Activated CD4-positive, alpha-beta T cell treated with anti-CD3 and anti-CD28 coated beads, Interleukin-2, amount 10 ng/mL, durations not matched to agents 7 days and 5 days (primary cell): ENCODE measurements at regions not wholly inside any gene's neighbourhood (a gene's known extent, or its start where the extent isn't known, plus 50 kb on each side); places are given as distances from the start of the nearest gene placed in this dataset.

Source experiments
- CTCF ChIA-PET: fragments of 350-600 bp; sonication (Branson Sonifier 250); formaldehyde crosslinking; loops from one replicate; lab custom pipeline; 2021; ENCODE audit warnings: antibody characterized with exemption; lab: Charles Lee
- POLR2A ChIA-PET: fragments of 350-600 bp; sonication (Branson Sonifier 250); formaldehyde crosslinking; loops from one replicate; lab custom pipeline; 2021; ENCODE audit warnings: antibody characterized with exemption; lab: Charles Lee
- DNase-seq: peaks from one replicate; pipeline ENCODE4 v3.0.0-alpha.2; 2020
- H3K27ac Mint-ChIP-seq: one replicate; pipeline ENCODE4 v1.8.0; 2021; ENCODE audit warnings: mild to moderate bottlenecking, moderate library complexity, mixed read lengths
- H3K27me3 Mint-ChIP-seq: one replicate; pipeline ENCODE4 v1.8.0; 2021; ENCODE audit warnings: mixed read lengths
- H3K36me3 Mint-ChIP-seq: one replicate; pipeline ENCODE4 v1.8.0; 2021; ENCODE audit warnings: low read depth, mixed read lengths
- H3K4me1 Mint-ChIP-seq: one replicate; pipeline ENCODE4 v1.8.0; 2021; ENCODE audit warnings: mixed read lengths
- H3K4me3 Mint-ChIP-seq: one replicate; pipeline ENCODE4 v1.8.0; 2021; ENCODE audit warnings: mild to moderate bottlenecking, moderate library complexity, mixed read lengths
- H3K9me3 Mint-ChIP-seq: one replicate; pipeline ENCODE4 v1.8.0; 2021; ENCODE audit warnings: mixed read lengths

- ChIA-PET POLR2A (no interaction called here), CTCF (no interaction called here)
- Mint-ChIP-seq H3K27ac (no peak overlapping the region), H3K27me3 (peaks cover 4% of the 10 kb centered on the region), H3K36me3 (no peaks in the 10 kb centered on the region), H3K4me1 (peaks cover 4% of the 10 kb centered on the region), H3K9me3 (peaks cover 8% of the 10 kb centered on the region), H3K4me3 (no peak overlapping the region)
- DNase-seq, result no peak
Observed at GRCh38 chr10:129157185-129157584, 309.9 kb upstream of the MGMT start.

GRCh38 chr10:129161150-129161549 is 305.9 kb upstream of the MGMT start:
- Mint-ChIP-seq H3K27me3 (peaks cover 6% of the 10 kb centered on the region), H3K4me1 (peaks cover 4% of the 10 kb centered on the region), H3K9me3 (no peaks in the 10 kb centered on the region), H3K4me3 (no peak overlapping the region), H3K36me3 (no peaks in the 10 kb centered on the region), H3K27ac (no peak overlapping the region)
- POLR2A ChIA-PET, result no interaction called here
- CTCF ChIA-PET, result no interaction called here
- no peak for DNase-seq

- Mint-ChIP-seq H3K4me3 (no peak overlapping the region), H3K4me1 (peaks cover 4% of the 10 kb centered on the region), H3K27me3 (peaks cover 4% of the 10 kb centered on the region), H3K27ac (no peak overlapping the region), H3K9me3 (no peaks in the 10 kb centered on the region), H3K36me3 (no peaks in the 10 kb centered on the region)
- ChIA-PET CTCF (no interaction called here), POLR2A (no interaction called here)
- no peak for DNase-seq
Observed at GRCh38 chr10:129163531-129163930, 303.5 kb upstream of the MGMT start.

- Mint-ChIP-seq H3K27me3 (peaks cover 2% of the 10 kb centered on the region), H3K4me1 (peaks cover 4% of the 10 kb centered on the region), H3K36me3 (no peaks in the 10 kb centered on the region), H3K27ac (no peak overlapping the region), H3K9me3 (no peaks in the 10 kb centered on the region), H3K4me3 (no peak overlapping the region)
- CTCF ChIA-PET, result no interaction called here
- POLR2A ChIA-PET, result no interaction called here
- DNase-seq, result no peak
Observed at GRCh38 chr10:129165076-129165720, 301.8 kb upstream of the MGMT start.

GRCh38 chr10:129165770-129166169 is 301.3 kb upstream of the MGMT start:
- Mint-ChIP-seq H3K36me3 (no peaks in the 10 kb centered on the region), H3K9me3 (no peaks in the 10 kb centered on the region), H3K27ac (no peak overlapping the region), H3K4me1 (peaks cover 4% of the 10 kb centered on the region), H3K27me3 (peaks cover 2% of the 10 kb centered on the region), H3K4me3 (no peak overlapping the region)
- no peak for DNase-seq
- ChIA-PET POLR2A (no interaction called here), CTCF (no interaction called here)

- H3K4me1 Mint-ChIP-seq, result no peaks in the 10 kb centered on the region
- no peak overlapping the region for H3K4me3 Mint-ChIP-seq
- no peak for DNase-seq
- CTCF ChIA-PET, result no interaction called here
- peaks cover 10% of the 10 kb centered on the region for H3K27me3 Mint-ChIP-seq
- H3K36me3 Mint-ChIP-seq, result no peaks in the 10 kb centered on the region
- POLR2A ChIA-PET, result no interaction called here
- H3K27ac Mint-ChIP-seq, result no peak overlapping the region
- H3K9me3 Mint-ChIP-seq, result no peaks in the 10 kb centered on the region
Observed at GRCh38 chr10:129168660-129169059, 298.4 kb upstream of the MGMT start.

- Mint-ChIP-seq H3K4me1 (no peaks in the 10 kb centered on the region), H3K4me3 (no peak overlapping the region), H3K27me3 (peaks cover 10% of the 10 kb centered on the region), H3K9me3 (no peaks in the 10 kb centered on the region), H3K27ac (no peak overlapping the region), H3K36me3 (no peaks in the 10 kb centered on the region)
- ChIA-PET CTCF (no interaction called here), POLR2A (no interaction called here)
- no peak for DNase-seq
Observed at GRCh38 chr10:129169115-129169514, 297.9 kb upstream of the MGMT start.

GRCh38 chr10:129170812-129171211 is 296.2 kb upstream of the MGMT start:
- H3K36me3 Mint-ChIP-seq, result no peaks in the 10 kb centered on the region
- no peak for DNase-seq
- ChIA-PET POLR2A (no interaction called here), CTCF (no interaction called here)
- no peak overlapping the region for H3K4me3 Mint-ChIP-seq
- no peaks in the 10 kb centered on the region for H3K9me3 Mint-ChIP-seq
- H3K27ac Mint-ChIP-seq, result no peak overlapping the region
- peaks cover 8% of the 10 kb centered on the region for H3K27me3 Mint-ChIP-seq
- no peaks in the 10 kb centered on the region for H3K4me1 Mint-ChIP-seq

GRCh38 chr10:129171812-129172211 is 295.2 kb upstream of the MGMT start:
- no peak for DNase-seq
- ChIA-PET POLR2A (no interaction called here), CTCF (no interaction called here)
- Mint-ChIP-seq H3K9me3 (no peaks in the 10 kb centered on the region), H3K4me1 (no peaks in the 10 kb centered on the region), H3K36me3 (no peaks in the 10 kb centered on the region), H3K4me3 (no peak overlapping the region), H3K27me3 (peaks cover 8% of the 10 kb centered on the region), H3K27ac (no peak overlapping the region)

- DNase-seq, result no peak
- Mint-ChIP-seq H3K9me3 (no peaks in the 10 kb centered on the region), H3K4me3 (no peak overlapping the region), H3K36me3 (no peaks in the 10 kb centered on the region), H3K4me1 (no peaks in the 10 kb centered on the region), H3K27me3 (peaks cover 12% of the 10 kb centered on the region), H3K27ac (no peak overlapping the region)
- POLR2A ChIA-PET, result no interaction called here
- CTCF ChIA-PET, result no interaction called here
Observed at GRCh38 chr10:129174232-129175014, 292.6 kb upstream of the MGMT start.

- ChIA-PET CTCF (no interaction called here), POLR2A (no interaction called here)
- no peak for DNase-seq
- H3K4me1 Mint-ChIP-seq, result no peaks in the 10 kb centered on the region
- peaks cover 3% of the 10 kb centered on the region for H3K27me3 Mint-ChIP-seq
- H3K36me3 Mint-ChIP-seq, result no peaks in the 10 kb centered on the region
- H3K4me3 Mint-ChIP-seq, result no peak overlapping the region
- no peak overlapping the region for H3K27ac Mint-ChIP-seq
- no peaks in the 10 kb centered on the region for H3K9me3 Mint-ChIP-seq
Observed at GRCh38 chr10:129179245-129179971, 287.6 kb upstream of the MGMT start.

- ChIA-PET CTCF (no interaction called here), POLR2A (no interaction called here)
- no peak overlapping the region for H3K27ac Mint-ChIP-seq
- peaks cover 3% of the 10 kb centered on the region for H3K27me3 Mint-ChIP-seq
- DNase-seq, result no peak
- H3K36me3 Mint-ChIP-seq, result no peaks in the 10 kb centered on the region
- H3K9me3 Mint-ChIP-seq, result no peaks in the 10 kb centered on the region
- no peaks in the 10 kb centered on the region for H3K4me1 Mint-ChIP-seq
- H3K4me3 Mint-ChIP-seq, result no peak overlapping the region
Observed at GRCh38 chr10:129179972-129180678, 286.9 kb upstream of the MGMT start.

- no peak for DNase-seq
- Mint-ChIP-seq H3K9me3 (peaks cover 2% of the 10 kb centered on the region), H3K27ac (no peak overlapping the region), H3K27me3 (peaks cover 5% of the 10 kb centered on the region), H3K4me1 (no peaks in the 10 kb centered on the region), H3K36me3 (no peaks in the 10 kb centered on the region), H3K4me3 (no peak overlapping the region)
- CTCF ChIA-PET, result no interaction called here
- POLR2A ChIA-PET, result no interaction called here
Observed at GRCh38 chr10:129184196-129184595, 282.8 kb upstream of the MGMT start.
